ENCODE measurements at regions not wholly inside any gene's neighbourhood (a gene's known extent, or its start where the extent isn't known, plus 50 kb on each side); places are given as distances from the start of the nearest gene placed in this dataset.

GRCh38 chr2:217555081-217555876 lies 447.5 kb downstream of the TNS1 start:
- DNase-seq: no peak

GRCh38 chr2:217553679-217554078 lies 449.1 kb downstream of the TNS1 start:
- no peaks in the 10 kb centered on the region for H3K4me1 Mint-ChIP-seq (ENCODE audit: low read depth, unreplicated experiment)

More at GRCh38 chr2:217555081-217555876, 447.5 kb downstream of the TNS1 start:
- Mint-ChIP-seq H3K27ac (ENCODE audit: unreplicated experiment) (no peak overlapping the region), H3K36me3 (ENCODE audit: unreplicated experiment) (peaks cover 4% of the 10 kb centered on the region), H3K4me1 (ENCODE audit: low read depth, unreplicated experiment) (no peaks in the 10 kb centered on the region), H3K27me3 (ENCODE audit: unreplicated experiment) (peaks cover 2% of the 10 kb centered on the region), H3K4me3 (ENCODE audit: unreplicated experiment) (no peak overlapping the region), H3K9me3 (ENCODE audit: unreplicated experiment) (no peaks in the 10 kb centered on the region)
- no peak for TF ChIP-seq CTCF (IDR thresholded peaks at IDR 0.05; ENCODE audit: partially characterized antibody, unreplicated experiment)

GRCh38 chr2:217553202-217553601 lies 449.6 kb downstream of the TNS1 start:
- no peak for DNase-seq
- Mint-ChIP-seq H3K9me3 (ENCODE audit: unreplicated experiment) (no peaks in the 10 kb centered on the region), H3K4me3 (ENCODE audit: unreplicated experiment) (no peak overlapping the region), H3K4me1 (ENCODE audit: low read depth, unreplicated experiment) (no peaks in the 10 kb centered on the region), H3K27ac (ENCODE audit: unreplicated experiment) (no peak overlapping the region), H3K27me3 (ENCODE audit: unreplicated experiment) (peaks cover 2% of the 10 kb centered on the region), H3K36me3 (ENCODE audit: unreplicated experiment) (peaks cover under 1% of the 10 kb centered on the region)
- no peak for TF ChIP-seq CTCF (IDR thresholded peaks at IDR 0.05; ENCODE audit: partially characterized antibody, unreplicated experiment)

More at GRCh38 chr2:217553679-217554078, 449.1 kb downstream of the TNS1 start:
- TF ChIP-seq CTCF (IDR thresholded peaks at IDR 0.05; ENCODE audit: partially characterized antibody, unreplicated experiment): no peak
- H3K36me3 Mint-ChIP-seq (ENCODE audit: unreplicated experiment): peaks cover 4% of the 10 kb centered on the region
- H3K9me3 Mint-ChIP-seq (ENCODE audit: unreplicated experiment): no peaks in the 10 kb centered on the region
- H3K27me3 Mint-ChIP-seq (ENCODE audit: unreplicated experiment): peaks cover 2% of the 10 kb centered on the region
- no peak for DNase-seq
- no peak overlapping the region for H3K27ac Mint-ChIP-seq (ENCODE audit: unreplicated experiment)
- no peak overlapping the region for H3K4me3 Mint-ChIP-seq (ENCODE audit: unreplicated experiment)

GRCh38 chr2:217552081-217552480 lies 450.7 kb downstream of the TNS1 start:
- no peaks in the 10 kb centered on the region for H3K4me1 Mint-ChIP-seq (ENCODE audit: low read depth, unreplicated experiment)
- H3K27me3 Mint-ChIP-seq (ENCODE audit: unreplicated experiment): peaks cover 2% of the 10 kb centered on the region
- H3K4me3 Mint-ChIP-seq (ENCODE audit: unreplicated experiment): no peak overlapping the region
- TF ChIP-seq CTCF (IDR thresholded peaks at IDR 0.05; ENCODE audit: partially characterized antibody, unreplicated experiment): no peak
- no peak overlapping the region for H3K27ac Mint-ChIP-seq (ENCODE audit: unreplicated experiment)
- DNase-seq: no peak
- H3K36me3 Mint-ChIP-seq (ENCODE audit: unreplicated experiment): no peaks in the 10 kb centered on the region
- H3K9me3 Mint-ChIP-seq (ENCODE audit: unreplicated experiment): no peaks in the 10 kb centered on the region

GRCh38 chr2:217551252-217551899 lies 451.4 kb downstream of the TNS1 start:
- Mint-ChIP-seq H3K27me3 (ENCODE audit: unreplicated experiment) (peaks cover 2% of the 10 kb centered on the region), H3K36me3 (ENCODE audit: unreplicated experiment) (no peaks in the 10 kb centered on the region), H3K4me3 (ENCODE audit: unreplicated experiment) (no peak overlapping the region), H3K9me3 (ENCODE audit: unreplicated experiment) (no peaks in the 10 kb centered on the region), H3K27ac (ENCODE audit: unreplicated experiment) (no peak overlapping the region), H3K4me1 (ENCODE audit: low read depth, unreplicated experiment) (no peaks in the 10 kb centered on the region)
- no peak for DNase-seq
- no peak for TF ChIP-seq CTCF (IDR thresholded peaks at IDR 0.05; ENCODE audit: partially characterized antibody, unreplicated experiment)

All from glutamatergic neuron (in vitro differentiated cells).